ENCODE measurements at regions not wholly inside any gene's neighbourhood (a gene's known extent, or its start where the extent isn't known, plus 50 kb on each side); places are given as distances from the start of the nearest gene placed in this dataset.

- no peak overlapping the region for H2BK120ac ChIP-seq (ENCODE audit: low read depth, low read length)
- no peak overlapping the region for H2BK12ac ChIP-seq (ENCODE audit: low read length)
- no peak for DNase-seq (ENCODE audit: low spot score)
- H3K9ac ChIP-seq (ENCODE audit: low read depth, low read length, poor library complexity) = no peak overlapping the region
- no peak overlapping the region for H4K91ac ChIP-seq (ENCODE audit: low read depth, low read length, poor library complexity)
- H3K23ac ChIP-seq (ENCODE audit: low read depth, low read length, poor library complexity) = no peak overlapping the region
- H3K4ac ChIP-seq (ENCODE audit: low read length) = no peak overlapping the region
- peaks cover 0 to 3% (median 0%) of the 10 kb centered on the region in 3 experiments for H3K27me3 ChIP-seq (ENCODE audit: control insufficient read depth in 3 of 3, insufficient read depth in 3 of 3, low read depth in 1 of 3, low read length in 3 of 3)
- no peak overlapping the region for H2BK15ac ChIP-seq (ENCODE audit: low read length)
- no peak overlapping the region for H4K8ac ChIP-seq (ENCODE audit: low read depth, low read length)
- peaks cover 0 to 3% of the 10 kb centered on the region in 2 donors for H3K9me3 ChIP-seq (replicated peaks in 1 of 2; ENCODE audit: control insufficient read depth in 2 of 2, insufficient read depth in 1 of 2, low read depth in 1 of 2, low read length in 2 of 2)
- no peaks in the 10 kb centered on the region for H3K36me3 ChIP-seq (replicated peaks in 1 of 2; ENCODE audit: control insufficient read depth in 2 of 2, insufficient read depth in 2 of 2, low read length in 2 of 2)
- no peak overlapping the region for H2AK5ac ChIP-seq (ENCODE audit: low read depth, low read length)
- H3K14ac ChIP-seq (ENCODE audit: low read length) = no peak overlapping the region
- no peak overlapping the region for H3K18ac ChIP-seq (ENCODE audit: low read length)
- no peak overlapping the region for H3K4me3 ChIP-seq (ENCODE audit: low read length in 2 of 2)
- H2AFZ ChIP-seq (ENCODE audit: low read length) = no peak overlapping the region
- WGBS, 2 donors (ENCODE audit: extremely low coverage in 2 of 2, insufficient read length in 2 of 2, insufficient replicate concordance in 1 of 2) = no CpG with 5 or more reads among the region's 6 CpGs
- H3K27ac ChIP-seq (replicated peaks; ENCODE audit: low read length) = no peak overlapping the region
- H3K4me2 ChIP-seq (ENCODE audit: insufficient read depth, low read length, poor library complexity, severe bottlenecking) = no peak overlapping the region
- H3K4me1 ChIP-seq (ENCODE audit: control insufficient read depth in 2 of 2, insufficient read depth in 1 of 2, low read depth in 1 of 2, low read length in 2 of 2) = no peaks in the 10 kb centered on the region
- no peaks in the 10 kb centered on the region for H3K79me1 ChIP-seq (ENCODE audit: low read depth, low read length)
- no peak overlapping the region for H2BK5ac ChIP-seq (ENCODE audit: low read length)
Measured at GRCh38 chr10:118467200-118467599, 125.1 kb upstream of the FAM204A start.

DNA sequence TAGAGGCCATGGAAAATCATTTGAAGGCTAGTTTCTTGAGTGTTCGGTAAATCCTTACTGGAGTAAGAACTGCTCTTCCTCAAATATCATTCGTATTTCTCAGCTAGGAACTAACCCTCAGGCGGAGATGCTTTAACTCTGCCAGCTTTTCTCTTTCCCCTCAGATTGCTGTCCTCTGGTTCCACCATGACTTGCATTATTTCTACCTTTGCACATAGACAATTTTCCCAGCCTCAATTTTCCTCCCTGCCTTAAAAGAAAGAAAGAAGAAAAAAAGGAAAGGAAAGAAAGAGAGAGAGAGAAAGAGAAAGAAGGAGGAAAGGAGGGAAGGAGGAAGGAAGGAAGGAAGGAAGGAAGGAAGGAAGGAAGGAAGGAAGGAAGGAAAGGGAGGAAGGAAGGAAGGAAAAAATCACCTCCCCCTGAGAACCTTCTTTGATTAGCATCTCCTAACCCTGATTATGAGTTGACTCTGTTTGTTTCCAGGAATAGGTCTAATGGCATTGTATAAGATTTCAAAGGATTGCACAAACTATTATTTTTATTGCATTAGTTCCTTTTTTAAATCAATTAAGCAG is 123.3 kb upstream of the FAM204A start:
- H3K4ac ChIP-seq (ENCODE audit: low read length) = no peak overlapping the region

DNA sequence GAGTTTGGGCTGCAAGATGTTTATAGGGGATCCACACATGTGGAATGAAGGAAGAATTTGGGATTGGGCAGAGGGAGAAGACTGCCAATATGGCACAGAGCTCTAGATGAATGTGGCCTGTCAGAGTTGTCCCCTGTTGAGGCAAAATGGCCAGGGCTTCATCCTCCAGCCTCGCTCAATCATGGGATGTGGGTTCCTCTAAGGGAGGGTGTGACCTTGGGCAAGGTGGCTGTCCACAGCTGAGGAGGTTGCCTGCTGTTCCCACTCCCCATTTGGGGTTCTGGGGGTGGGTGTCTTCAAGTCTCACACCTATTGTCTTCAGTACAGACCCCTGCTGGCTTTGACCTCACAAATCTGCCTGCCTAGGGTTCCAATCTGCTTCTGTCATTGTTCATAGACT is 121.6 kb upstream of the FAM204A start:
- DNase-seq (ENCODE audit: low spot score) = no peak
- Histone ChIP-seq H3K18ac (ENCODE audit: low read length) (peak overlapping the region; percentile 22), H3K27ac (replicated peaks; ENCODE audit: low read length) (no peak overlapping the region), H3K9me3 (replicated peaks in 1 of 2; ENCODE audit: control insufficient read depth in 2 of 2, insufficient read depth in 1 of 2, low read depth in 1 of 2, low read length in 2 of 2) (no peaks in the 10 kb centered on the region), H3K4me1 (ENCODE audit: control insufficient read depth in 2 of 2, insufficient read depth in 1 of 2, low read depth in 1 of 2, low read length in 2 of 2) (no peaks in the 10 kb centered on the region), H3K4ac (ENCODE audit: low read length) (no peak overlapping the region), H3K4me3 (ENCODE audit: low read length in 2 of 2) (no peak overlapping the region), H3K36me3 (replicated peaks in 1 of 2; ENCODE audit: control insufficient read depth in 2 of 2, insufficient read depth in 2 of 2, low read length in 2 of 2) (no peaks in the 10 kb centered on the region), H4K8ac (ENCODE audit: low read depth, low read length) (no peak overlapping the region), H2BK12ac (ENCODE audit: low read length) (no peak overlapping the region), H4K91ac (ENCODE audit: low read depth, low read length, poor library complexity) (no peak overlapping the region), H3K4me2 (ENCODE audit: insufficient read depth, low read length, poor library complexity, severe bottlenecking) (no peak overlapping the region), H3K23ac (ENCODE audit: low read depth, low read length, poor library complexity) (no peak overlapping the region), H2BK15ac (ENCODE audit: low read length) (no peak overlapping the region), H2BK5ac (ENCODE audit: low read length) (no peak overlapping the region), H2AFZ (ENCODE audit: low read length) (no peak overlapping the region), H3K27me3 (ENCODE audit: control insufficient read depth in 3 of 3, insufficient read depth in 3 of 3, low read depth in 1 of 3, low read length in 3 of 3) (peaks cover 0 to 7% (median 0%) of the 10 kb centered on the region in 3 experiments), H3K79me1 (ENCODE audit: low read depth, low read length) (no peaks in the 10 kb centered on the region), H2AK5ac (ENCODE audit: low read depth, low read length) (no peak overlapping the region), H2BK120ac (ENCODE audit: low read depth, low read length) (no peak overlapping the region), H3K9ac (ENCODE audit: low read depth, low read length, poor library complexity) (no peak overlapping the region), H3K14ac (ENCODE audit: low read length) (no peak overlapping the region)
- no CpG with 5 or more reads among the region's 1 CpG for WGBS, 2 donors (ENCODE audit: extremely low coverage in 2 of 2, insufficient read length in 2 of 2, insufficient replicate concordance in 1 of 2)

More for the DNA sequence above, 123.3 kb upstream of the FAM204A start:
- no peak overlapping the region for H4K91ac ChIP-seq (ENCODE audit: low read depth, low read length, poor library complexity)
- WGBS, 2 donors (ENCODE audit: extremely low coverage in 2 of 2, insufficient read length in 2 of 2, insufficient replicate concordance in 1 of 2) = no CpG with 5 or more reads among the region's 3 CpGs
- H3K79me1 ChIP-seq (ENCODE audit: low read depth, low read length) = no peaks in the 10 kb centered on the region
- H3K4me1 ChIP-seq (ENCODE audit: control insufficient read depth in 2 of 2, insufficient read depth in 1 of 2, low read depth in 1 of 2, low read length in 2 of 2) = no peaks in the 10 kb centered on the region
- no peak overlapping the region for H2BK15ac ChIP-seq (ENCODE audit: low read length)
- peaks cover 0 to 3% (median 0%) of the 10 kb centered on the region in 3 experiments for H3K27me3 ChIP-seq (ENCODE audit: control insufficient read depth in 3 of 3, insufficient read depth in 3 of 3, low read depth in 1 of 3, low read length in 3 of 3)
- no peak overlapping the region for H3K4me3 ChIP-seq (ENCODE audit: low read length in 2 of 2)
- H2BK5ac ChIP-seq (ENCODE audit: low read length) = no peak overlapping the region
- no peak overlapping the region for H3K9ac ChIP-seq (ENCODE audit: low read depth, low read length, poor library complexity)
- H3K18ac ChIP-seq (ENCODE audit: low read length) = no peak overlapping the region
- no peak overlapping the region for H4K8ac ChIP-seq (ENCODE audit: low read depth, low read length)
- H2BK12ac ChIP-seq (ENCODE audit: low read length) = no peak overlapping the region
- no peak overlapping the region for H3K27ac ChIP-seq (replicated peaks; ENCODE audit: low read length)
- H3K4me2 ChIP-seq (ENCODE audit: insufficient read depth, low read length, poor library complexity, severe bottlenecking) = no peak overlapping the region
- H2BK120ac ChIP-seq (ENCODE audit: low read depth, low read length) = no peak overlapping the region
- no peak overlapping the region for H2AFZ ChIP-seq (ENCODE audit: low read length)
- H3K36me3 ChIP-seq (replicated peaks in 1 of 2; ENCODE audit: control insufficient read depth in 2 of 2, insufficient read depth in 2 of 2, low read length in 2 of 2) = no peaks in the 10 kb centered on the region
- no peak overlapping the region for H3K23ac ChIP-seq (ENCODE audit: low read depth, low read length, poor library complexity)
- no peak overlapping the region for H3K14ac ChIP-seq (ENCODE audit: low read length)
- no peak for DNase-seq (ENCODE audit: low spot score)
- no peaks in the 10 kb centered on the region for H3K9me3 ChIP-seq (replicated peaks in 1 of 2; ENCODE audit: control insufficient read depth in 2 of 2, insufficient read depth in 1 of 2, low read depth in 1 of 2, low read length in 2 of 2)
- no peak overlapping the region for H2AK5ac ChIP-seq (ENCODE audit: low read depth, low read length)

GRCh38 chr10:118462401-118462800 is 120.3 kb upstream of the FAM204A start:
- no peak overlapping the region for H3K14ac ChIP-seq (ENCODE audit: low read length)
- no peaks in the 10 kb centered on the region for H3K4me1 ChIP-seq (ENCODE audit: control insufficient read depth in 2 of 2, insufficient read depth in 1 of 2, low read depth in 1 of 2, low read length in 2 of 2)
- H2BK12ac ChIP-seq (ENCODE audit: low read length) = no peak overlapping the region
- H3K36me3 ChIP-seq (replicated peaks in 1 of 2; ENCODE audit: control insufficient read depth in 2 of 2, insufficient read depth in 2 of 2, low read length in 2 of 2) = no peaks in the 10 kb centered on the region
- DNase-seq (ENCODE audit: low spot score) = no peak
- H4K8ac ChIP-seq (ENCODE audit: low read depth, low read length) = no peak overlapping the region
- no peak overlapping the region for H2BK5ac ChIP-seq (ENCODE audit: low read length)
- WGBS, 2 donors (ENCODE audit: extremely low coverage in 2 of 2, insufficient read length in 2 of 2, insufficient replicate concordance in 1 of 2) = no CpG with 5 or more reads among the region's 1 CpG
- H2AK5ac ChIP-seq (ENCODE audit: low read depth, low read length) = no peak overlapping the region
- H3K23ac ChIP-seq (ENCODE audit: low read depth, low read length, poor library complexity) = no peak overlapping the region
- H3K4me2 ChIP-seq (ENCODE audit: insufficient read depth, low read length, poor library complexity, severe bottlenecking) = no peak overlapping the region
- H3K9ac ChIP-seq (ENCODE audit: low read depth, low read length, poor library complexity) = no peak overlapping the region
- no peaks in the 10 kb centered on the region for H3K9me3 ChIP-seq (replicated peaks in 1 of 2; ENCODE audit: control insufficient read depth in 2 of 2, insufficient read depth in 1 of 2, low read depth in 1 of 2, low read length in 2 of 2)
- H4K91ac ChIP-seq (ENCODE audit: low read depth, low read length, poor library complexity) = no peak overlapping the region
- peaks cover 0 to 5% (median 0%) of the 10 kb centered on the region in 3 experiments for H3K27me3 ChIP-seq (ENCODE audit: control insufficient read depth in 3 of 3, insufficient read depth in 3 of 3, low read depth in 1 of 3, low read length in 3 of 3)
- no peak overlapping the region for H3K18ac ChIP-seq (ENCODE audit: low read length)
- H2BK120ac ChIP-seq (ENCODE audit: low read depth, low read length) = no peak overlapping the region
- H3K79me1 ChIP-seq (ENCODE audit: low read depth, low read length) = no peaks in the 10 kb centered on the region
- no peak overlapping the region for H3K4me3 ChIP-seq (ENCODE audit: low read length in 2 of 2)
- no peak overlapping the region for H2AFZ ChIP-seq (ENCODE audit: low read length)
- no peak overlapping the region for H3K4ac ChIP-seq (ENCODE audit: low read length)
- H3K27ac ChIP-seq (replicated peaks; ENCODE audit: low read length) = no peak overlapping the region
- no peak overlapping the region for H2BK15ac ChIP-seq (ENCODE audit: low read length)

Data from neuronal stem cell (in vitro differentiated cells).